SK-N-SH treated with all-trans-retinoic acid at 6 μM for 48 hours (cell line): ENCODE measurements at regions not wholly inside any gene's neighbourhood (a gene's known extent, or its start where the extent isn't known, plus 50 kb on each side); places are given as distances from the start of the nearest gene placed in this dataset.
"Not testable (repeated sequence)": the region's sequence is repeated elsewhere in the genome, so short reads cannot be mapped to it uniquely, and the experiment has no call there.

Experiments
- ATAC-seq: fragments of 200-7000 bp; cut with Tn5 transposase; 3 replicates; pipeline ENCODE4 v1.9.1; 2020; ENCODE audit warnings: mild to moderate bottlenecking, moderate library complexity
- ARNTL ChIP-seq: fragments of 450-650 bp; formaldehyde crosslinking; IDR thresholded peaks from 2 replicates; pipeline ENCODE4 v1.5.0; 2020; ENCODE audit warnings: low read depth, mild to moderate bottlenecking, moderate library complexity, borderline replicate concordance
- BACH2 ChIP-seq: fragments of 250-450 bp; sonication (Bioruptor Pico); IDR thresholded peaks from 2 replicates; pipeline ENCODE4 v1.9.0; 2021; ENCODE audit warnings: mild to moderate bottlenecking, borderline replicate concordance
- CREB5 ChIP-seq: fragments of 250-450 bp; sonication (Bioruptor Pico); IDR thresholded peaks from 2 replicates; pipeline ENCODE4 v1.5.1; 2020; ENCODE audit warnings: low read depth, mild to moderate bottlenecking, moderate library complexity
- CSDC2 ChIP-seq: fragments of 250-450 bp; sonication (Bioruptor Pico); IDR thresholded peaks from 2 replicates; pipeline ENCODE4 v1.5.0; 2020; ENCODE audit warnings: mild to moderate bottlenecking, moderate library complexity
- CSRNP3 ChIP-seq: fragments of 250-450 bp; sonication (Bioruptor Pico); IDR thresholded peaks from 2 replicates; pipeline ENCODE4 v1.5.1; 2021; ENCODE audit warnings: mild to moderate bottlenecking, moderate library complexity
- ESRRG ChIP-seq: fragments of 250-450 bp; sonication (Bioruptor Pico); IDR thresholded peaks from 2 replicates; pipeline ENCODE4 v1.6.1; 2021; ENCODE audit warnings: mild to moderate bottlenecking
- GLIS3 ChIP-seq: fragments of 250-450 bp; sonication (Bioruptor Pico); IDR thresholded peaks from 2 replicates; pipeline ENCODE4 v1.5.0; 2020; ENCODE audit warnings: mild to moderate bottlenecking, moderate library complexity
- ISL1 ChIP-seq: fragments of 250-450 bp; sonication (Bioruptor Pico); IDR thresholded peaks from 2 replicates; pipeline ENCODE4 v2.1.2; 2022; ENCODE audit warnings: mild to moderate bottlenecking, moderate library complexity
- OSR1 ChIP-seq: fragments of 250-450 bp; sonication (Bioruptor Pico); IDR thresholded peaks from 2 replicates; pipeline ENCODE4 v1.8.0; 2022; ENCODE audit warnings: moderate library complexity, mild to moderate bottlenecking, inconsistent platforms
- POU6F1 ChIP-seq: fragments of 250-450 bp; sonication (Bioruptor Pico); IDR thresholded peaks from 2 replicates; pipeline ENCODE4 v1.8.0; 2021; ENCODE audit warnings: low read depth, mild to moderate bottlenecking, moderate library complexity, borderline replicate concordance
- PPARA ChIP-seq: fragments of 250-450 bp; sonication (Bioruptor Pico); IDR thresholded peaks from 2 replicates; pipeline ENCODE4 v1.5.0; 2020; ENCODE audit warnings: mild to moderate bottlenecking, borderline replicate concordance
- TCF4 ChIP-seq: fragments of 250-450 bp; sonication (Bioruptor Pico); IDR thresholded peaks from 2 replicates; pipeline ENCODE4 v1.8.0; 2021; ENCODE audit warnings: mild to moderate bottlenecking, moderate library complexity, borderline replicate concordance
- TOX ChIP-seq: fragments of 250-450 bp; sonication (Bioruptor Pico); IDR thresholded peaks from 2 replicates; pipeline ENCODE4 v1.8.0; 2021; ENCODE audit warnings: mild to moderate bottlenecking, moderate library complexity, borderline replicate concordance
- ZC3H10 ChIP-seq: fragments of 250-450 bp; sonication (Bioruptor Pico); IDR thresholded peaks from 2 replicates; pipeline ENCODE4 v1.5.1; 2021; ENCODE audit warnings: mild to moderate bottlenecking, moderate library complexity
- ZFP3 ChIP-seq: fragments of 250-450 bp; sonication (Bioruptor Pico); IDR thresholded peaks from 2 replicates; pipeline ENCODE4 v1.5.0; 2020; ENCODE audit warnings: mild to moderate bottlenecking, moderate library complexity
- ZFP30 ChIP-seq: fragments of 450-650 bp; formaldehyde crosslinking; IDR thresholded peaks from 2 replicates; pipeline ENCODE4 v1.5.0; 2022; ENCODE audit warnings: mild to moderate bottlenecking, moderate library complexity
- ZNF565 ChIP-seq: fragments of 450-650 bp; formaldehyde crosslinking; conservative IDR thresholded peaks from 2 replicates; pipeline ENCODE4 v1.5.0; 2020; ENCODE audit warnings: low read depth, mild to moderate bottlenecking, moderate library complexity
- ZNF8 ChIP-seq: fragments of 450-650 bp; formaldehyde crosslinking; IDR thresholded peaks from 2 replicates; pipeline ENCODE4 v1.5.0; 2020; ENCODE audit warnings: mild to moderate bottlenecking, moderate library complexity
- TF ChIP-seq, protein P1 (sequence below): fragments of 250-450 bp; sonication (Bioruptor Pico); IDR thresholded peaks from 2 replicates; pipeline ENCODE4 v1.8.0; 2020; ENCODE audit warnings: mild to moderate bottlenecking, moderate library complexity, borderline replicate concordance
- TF ChIP-seq, protein P2 (sequence below): fragments of 250-450 bp; sonication (Bioruptor Pico); IDR thresholded peaks from 2 replicates; pipeline ENCODE4 v1.5.0; 2020; ENCODE audit warnings: mild to moderate bottlenecking, moderate library complexity

DNA sequence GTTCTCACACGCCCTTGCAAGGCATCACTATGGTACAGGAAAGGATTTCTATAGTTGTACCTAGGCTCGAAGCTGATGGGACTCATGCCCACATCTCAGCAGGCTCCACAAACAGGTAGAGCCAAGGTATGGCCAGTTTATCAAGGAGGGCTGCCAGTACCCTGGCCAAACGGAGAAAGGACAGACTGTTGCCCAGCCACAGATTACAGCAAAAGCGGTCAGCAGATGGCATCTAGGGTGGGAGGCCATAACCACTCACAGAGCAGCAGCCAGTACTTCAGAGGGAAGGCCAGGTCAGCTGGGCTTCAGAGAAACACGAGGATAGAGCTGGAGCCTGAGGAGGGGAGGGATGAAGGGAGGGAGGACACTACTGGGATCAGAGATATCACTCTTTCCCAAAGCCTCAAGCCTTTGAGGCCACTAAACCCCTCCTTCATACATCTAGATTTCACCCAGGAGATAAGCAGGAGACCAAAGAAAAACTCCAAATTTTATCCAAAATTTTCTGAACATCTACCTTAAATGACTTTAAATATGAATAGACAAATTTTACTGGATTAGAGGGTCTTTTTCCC lies 904.2 kb upstream of the NXPH2 start (continued):
- TF ChIP-seq CSRNP3 (CRISPR knock-in tag), result no peak

DNA sequence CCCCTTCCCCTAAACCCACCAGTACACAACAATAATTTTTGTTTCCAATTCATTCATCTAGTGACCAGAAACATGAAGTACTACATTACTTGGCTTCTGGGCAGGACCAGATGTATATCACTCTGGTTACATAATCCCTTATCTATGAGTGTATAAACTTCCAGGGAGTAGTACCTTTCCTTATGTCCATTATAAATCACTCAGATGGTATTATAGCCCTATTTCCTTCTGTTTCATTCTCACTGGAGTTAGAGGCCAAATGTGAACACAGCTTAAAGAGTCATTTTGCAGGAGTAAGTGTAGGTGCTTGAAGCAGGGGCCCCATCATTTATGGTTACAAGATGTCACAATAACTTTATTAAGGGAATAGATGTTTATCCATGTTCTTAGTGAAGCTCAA lies 894.4 kb upstream of the NXPH2 start:
- TF ChIP-seq PPARA (no peak), BACH2 (CRISPR knock-in tag) (no peak), CSDC2 (CRISPR knock-in tag) (no peak), TCF4 (CRISPR knock-in tag) (no peak), ESRRG (CRISPR knock-in tag) (no peak), CREB5 (CRISPR knock-in tag) (no peak), ZC3H10 (no peak), ZNF8 (CRISPR knock-in tag) (no peak), TOX (CRISPR knock-in tag) (no peak), ZFP30 (CRISPR knock-in tag) (no peak), POU6F1 (CRISPR knock-in tag) (no peak)
- TF ChIP-seq, protein P1, sequence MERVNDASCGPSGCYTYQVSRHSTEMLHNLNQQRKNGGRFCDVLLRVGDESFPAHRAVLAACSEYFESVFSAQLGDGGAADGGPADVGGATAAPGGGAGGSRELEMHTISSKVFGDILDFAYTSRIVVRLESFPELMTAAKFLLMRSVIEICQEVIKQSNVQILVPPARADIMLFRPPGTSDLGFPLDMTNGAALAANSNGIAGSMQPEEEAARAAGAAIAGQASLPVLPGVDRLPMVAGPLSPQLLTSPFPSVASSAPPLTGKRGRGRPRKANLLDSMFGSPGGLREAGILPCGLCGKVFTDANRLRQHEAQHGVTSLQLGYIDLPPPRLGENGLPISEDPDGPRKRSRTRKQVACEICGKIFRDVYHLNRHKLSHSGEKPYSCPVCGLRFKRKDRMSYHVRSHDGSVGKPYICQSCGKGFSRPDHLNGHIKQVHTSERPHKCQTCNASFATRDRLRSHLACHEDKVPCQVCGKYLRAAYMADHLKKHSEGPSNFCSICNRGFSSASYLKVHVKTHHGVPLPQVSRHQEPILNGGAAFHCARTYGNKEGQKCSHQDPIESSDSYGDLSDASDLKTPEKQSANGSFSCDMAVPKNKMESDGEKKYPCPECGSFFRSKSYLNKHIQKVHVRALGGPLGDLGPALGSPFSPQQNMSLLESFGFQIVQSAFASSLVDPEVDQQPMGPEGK (CRISPR knock-in tag), result no peak
- TF ChIP-seq, protein P2, sequence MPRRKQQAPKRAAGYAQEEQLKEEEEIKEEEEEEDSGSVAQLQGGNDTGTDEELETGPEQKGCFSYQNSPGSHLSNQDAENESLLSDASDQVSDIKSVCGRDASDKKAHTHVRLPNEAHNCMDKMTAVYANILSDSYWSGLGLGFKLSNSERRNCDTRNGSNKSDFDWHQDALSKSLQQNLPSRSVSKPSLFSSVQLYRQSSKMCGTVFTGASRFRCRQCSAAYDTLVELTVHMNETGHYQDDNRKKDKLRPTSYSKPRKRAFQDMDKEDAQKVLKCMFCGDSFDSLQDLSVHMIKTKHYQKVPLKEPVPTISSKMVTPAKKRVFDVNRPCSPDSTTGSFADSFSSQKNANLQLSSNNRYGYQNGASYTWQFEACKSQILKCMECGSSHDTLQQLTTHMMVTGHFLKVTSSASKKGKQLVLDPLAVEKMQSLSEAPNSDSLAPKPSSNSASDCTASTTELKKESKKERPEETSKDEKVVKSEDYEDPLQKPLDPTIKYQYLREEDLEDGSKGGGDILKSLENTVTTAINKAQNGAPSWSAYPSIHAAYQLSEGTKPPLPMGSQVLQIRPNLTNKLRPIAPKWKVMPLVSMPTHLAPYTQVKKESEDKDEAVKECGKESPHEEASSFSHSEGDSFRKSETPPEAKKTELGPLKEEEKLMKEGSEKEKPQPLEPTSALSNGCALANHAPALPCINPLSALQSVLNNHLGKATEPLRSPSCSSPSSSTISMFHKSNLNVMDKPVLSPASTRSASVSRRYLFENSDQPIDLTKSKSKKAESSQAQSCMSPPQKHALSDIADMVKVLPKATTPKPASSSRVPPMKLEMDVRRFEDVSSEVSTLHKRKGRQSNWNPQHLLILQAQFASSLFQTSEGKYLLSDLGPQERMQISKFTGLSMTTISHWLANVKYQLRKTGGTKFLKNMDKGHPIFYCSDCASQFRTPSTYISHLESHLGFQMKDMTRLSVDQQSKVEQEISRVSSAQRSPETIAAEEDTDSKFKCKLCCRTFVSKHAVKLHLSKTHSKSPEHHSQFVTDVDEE, result no peak
- no peak for ATAC-seq

DNA sequence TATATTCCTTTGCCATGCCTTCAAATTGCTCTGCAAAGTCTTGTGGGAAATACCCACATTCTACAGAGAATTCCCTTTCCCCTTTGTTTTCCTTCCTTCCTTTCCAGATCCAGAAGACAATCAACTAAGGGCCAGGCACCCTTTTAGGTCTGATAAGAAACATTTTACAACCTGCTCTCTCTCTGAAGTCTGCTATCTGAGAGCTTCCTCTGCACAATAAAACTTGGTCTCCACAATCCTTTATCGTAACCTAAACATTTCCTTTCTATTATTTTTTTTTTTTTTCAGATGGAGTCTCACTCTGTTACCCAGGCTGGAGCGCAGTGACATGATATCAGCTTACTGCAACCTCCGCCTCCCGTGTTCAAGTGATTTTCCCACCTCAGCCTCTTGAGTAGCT lies 893.3 kb upstream of the NXPH2 start:
- not testable (repeated sequence) for ATAC-seq

DNA sequence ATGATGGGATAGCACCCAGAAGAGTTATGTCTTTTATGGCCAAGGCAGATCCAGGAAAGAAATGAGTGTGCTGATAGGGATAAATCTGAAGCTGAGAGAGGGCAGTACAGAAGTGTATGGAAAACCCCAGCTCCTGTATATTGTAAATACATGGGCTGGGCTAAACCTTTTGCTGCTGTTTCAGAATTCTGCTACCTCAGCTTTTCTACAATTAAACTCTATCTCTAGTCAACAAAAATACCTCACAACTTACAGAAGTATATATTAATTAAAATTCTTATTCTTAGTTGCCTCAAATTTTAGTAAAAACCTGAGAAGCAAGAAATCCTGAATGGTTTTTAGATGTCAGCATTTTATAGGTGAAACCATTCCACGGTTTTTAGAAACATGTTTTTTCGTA lies 889.5 kb upstream of the NXPH2 start:
- ATAC-seq, result no peak

More for the DNA sequence above, 889.5 kb upstream of the NXPH2 start:
- TF ChIP-seq ZFP30 (CRISPR knock-in tag) (no peak), ZC3H10 (no peak), TOX (CRISPR knock-in tag) (no peak), ISL1 (CRISPR knock-in tag) (no peak), POU6F1 (CRISPR knock-in tag) (no peak), PPARA (no peak), GLIS3 (no peak), OSR1 (CRISPR knock-in tag) (no peak), ZFP3 (CRISPR knock-in tag) (no peak), ZNF565 (no peak), ARNTL (CRISPR knock-in tag) (no peak)
